ENCODE measurements at regions not wholly inside any gene's neighbourhood (a gene's known extent, or its start where the extent isn't known, plus 50 kb on each side); places are given as distances from the start of the nearest gene placed in this dataset.
A peak's percentile ranks its signal among the peaks of the same experiment; 100 is the strongest.
"Not testable (repeated sequence)": the region's sequence is repeated elsewhere in the genome, so short reads cannot be mapped to it uniquely, and the experiment has no call there.

- Histone ChIP-seq H3K4me1 (peaks cover 4% of the 10 kb centered on the region), H3K27ac (no peak overlapping the region), H3F3A (ENCODE audit: low read depth) (no peaks in the 10 kb centered on the region), H3K9ac (no peak overlapping the region), H3K4me2 (no peak overlapping the region), H3K9me3 (ENCODE audit: low read depth) (no peaks in the 10 kb centered on the region), H3K79me2 (ENCODE audit: low read depth) (no peaks in the 10 kb centered on the region), H4K20me1 (ENCODE audit: low read depth) (no peaks in the 10 kb centered on the region), H2AFZ (replicated peaks) (no peak overlapping the region), H3K27me3 (no peaks in the 10 kb centered on the region), H3K4me3 (no peak overlapping the region), H3K36me3 (no peaks in the 10 kb centered on the region)
- no peak for DNase-seq (ENCODE audit: low spot score)
- no peaks in the 10 kb centered on the region for H3K36me3 Mint-ChIP-seq
- TF ChIP-seq EZH2phosphoT487 (IDR thresholded peaks at IDR 0.05) (no peak), CTCF (IDR thresholded peaks at IDR 0.05) (no peak), EZH2 (IDR thresholded peaks at IDR 0.05) (no peak)
- no peaks in the 10 kb centered on the region for H3K9me3 Mint-ChIP-seq
- peaks cover 27% of the 10 kb centered on the region for H3K4me1 Mint-ChIP-seq
- H3K4me3 Mint-ChIP-seq: no peak overlapping the region
- H3K27me3 Mint-ChIP-seq (ENCODE audit: insufficient read depth, low read depth): peaks cover 6% of the 10 kb centered on the region
- H3K27ac Mint-ChIP-seq: peak overlapping the region; percentile 82
Measured at GRCh38 chr22:17285656-17286055, 66.4 kb upstream of the ADA2 start.

- Histone ChIP-seq H3K9ac (no peak overlapping the region), H4K20me1 (ENCODE audit: low read depth) (no peaks in the 10 kb centered on the region), H2AFZ (replicated peaks) (peak overlapping the region; percentile 63), H3K4me3 (no peak overlapping the region), H3K79me2 (ENCODE audit: low read depth) (no peaks in the 10 kb centered on the region), H3F3A (ENCODE audit: low read depth) (no peaks in the 10 kb centered on the region), H3K4me2 (no peak overlapping the region), H3K4me1 (peaks cover 4% of the 10 kb centered on the region), H3K27ac (no peak overlapping the region), H3K27me3 (no peaks in the 10 kb centered on the region), H3K36me3 (no peaks in the 10 kb centered on the region), H3K9me3 (ENCODE audit: low read depth) (no peaks in the 10 kb centered on the region)
- DNase-seq (ENCODE audit: low spot score): no peak
- no peaks in the 10 kb centered on the region for H3K36me3 Mint-ChIP-seq
- H3K27me3 Mint-ChIP-seq (ENCODE audit: insufficient read depth, low read depth): peaks cover 6% of the 10 kb centered on the region
- no peak overlapping the region for H3K4me3 Mint-ChIP-seq
- peaks cover 27% of the 10 kb centered on the region for H3K4me1 Mint-ChIP-seq
- TF ChIP-seq CTCF (IDR thresholded peaks at IDR 0.05) (no peak), EZH2phosphoT487 (IDR thresholded peaks at IDR 0.05) (no peak), EZH2 (IDR thresholded peaks at IDR 0.05) (no peak)
- no peaks in the 10 kb centered on the region for H3K9me3 Mint-ChIP-seq
- peak overlapping the region; percentile 78 for H3K27ac Mint-ChIP-seq
Measured at GRCh38 chr22:17284888-17285287, 65.7 kb upstream of the ADA2 start.

GRCh38 chr22:17284466-17284865 is 65.2 kb upstream of the ADA2 start:
- H2AFZ ChIP-seq (replicated peaks): peak overlapping the region; percentile 63
- no peak for DNase-seq (ENCODE audit: low spot score)
- no peak for TF ChIP-seq CTCF (IDR thresholded peaks at IDR 0.05)
- no peak for TF ChIP-seq EZH2 (IDR thresholded peaks at IDR 0.05)
- no peak for TF ChIP-seq EZH2phosphoT487 (IDR thresholded peaks at IDR 0.05)
- H3K4me3 ChIP-seq: no peak overlapping the region
- no peaks in the 10 kb centered on the region for H3F3A ChIP-seq (ENCODE audit: low read depth)
- H3K79me2 ChIP-seq (ENCODE audit: low read depth): no peaks in the 10 kb centered on the region
- peaks cover 6% of the 10 kb centered on the region for H3K27me3 Mint-ChIP-seq (ENCODE audit: insufficient read depth, low read depth)
- no peak overlapping the region for H3K27ac Mint-ChIP-seq
- H3K36me3 Mint-ChIP-seq: no peaks in the 10 kb centered on the region
- H3K4me1 ChIP-seq: peaks cover 4% of the 10 kb centered on the region
- H3K4me2 ChIP-seq: no peak overlapping the region
- H4K20me1 ChIP-seq (ENCODE audit: low read depth): no peaks in the 10 kb centered on the region
- H3K9ac ChIP-seq: no peak overlapping the region
- H3K9me3 Mint-ChIP-seq: no peaks in the 10 kb centered on the region
- H3K36me3 ChIP-seq: no peaks in the 10 kb centered on the region
- H3K9me3 ChIP-seq (ENCODE audit: low read depth): no peaks in the 10 kb centered on the region
- no peaks in the 10 kb centered on the region for H3K27me3 ChIP-seq
- peaks cover 27% of the 10 kb centered on the region for H3K4me1 Mint-ChIP-seq
- H3K27ac ChIP-seq: no peak overlapping the region
- H3K4me3 Mint-ChIP-seq: no peak overlapping the region

- H3K4me3 ChIP-seq; H3K27ac Mint-ChIP-seq; H3K9me3 ChIP-seq (ENCODE audit: low read depth); H3K27me3 Mint-ChIP-seq (ENCODE audit: insufficient read depth, low read depth); H3K27me3 ChIP-seq; H4K20me1 ChIP-seq (ENCODE audit: low read depth); H3K9ac ChIP-seq; H3K27ac ChIP-seq; H3K4me3 Mint-ChIP-seq; H3F3A ChIP-seq (ENCODE audit: low read depth); H2AFZ ChIP-seq (replicated peaks); H3K4me2 ChIP-seq; H3K36me3 ChIP-seq; H3K79me2 ChIP-seq (ENCODE audit: low read depth); H3K4me1 ChIP-seq; H3K9me3 Mint-ChIP-seq; H3K36me3 Mint-ChIP-seq; DNase-seq (ENCODE audit: low spot score): not testable (repeated sequence)
- peaks cover 27% of the 10 kb centered on the region for H3K4me1 Mint-ChIP-seq
Measured at GRCh38 chr22:17283865-17284264, 64.6 kb upstream of the ADA2 start.

Data from neural progenitor cell (in vitro differentiated cells).